Suprapubic skin (tissue), 4 donors: ENCODE measurements at regions not wholly inside any gene's neighbourhood (a gene's known extent, or its start where the extent isn't known, plus 50 kb on each side); places are given as distances from the start of the nearest gene placed in this dataset.

Experiments used
- DNase-seq, 2 donors: peaks; one replicate each; pipeline ENCODE4 v3.0.0-alpha.2; 2019; ENCODE audit warnings: low spot score in 2 of 2
- H3K27ac ChIP-seq: fragments of 200-600 bp; sonication (generic); one replicate; pipeline ENCODE4 v1.5.1; 2019
- H3K27me3 ChIP-seq: fragments of 200-600 bp; sonication (generic); one replicate; pipeline ENCODE4 v1.5.1; 2019
- H3K36me3 ChIP-seq: fragments of 200-600 bp; sonication (generic); one replicate; pipeline ENCODE4 v1.5.1; 2019
- H3K4me1 ChIP-seq: fragments of 200-600 bp; sonication (generic); one replicate; pipeline ENCODE4 v1.5.1; 2019
- H3K4me3 ChIP-seq: fragments of 200-600 bp; sonication (generic); one replicate; pipeline ENCODE4 v1.5.1; 2019; ENCODE audit warnings: mild to moderate bottlenecking
- H3K9me3 ChIP-seq: fragments of 200-600 bp; sonication (generic); one replicate; pipeline ENCODE4 v1.5.1; 2019
- CTCF ChIP-seq, 2 donors: fragments of 200-600 bp in 1 of 2; fragments of 450-650 bp in 1 of 2; sonication (generic) in 1 of 2; IDR thresholded peaks; one replicate each; pipeline ENCODE4 v1.5.1; 2016 to 2019; ENCODE audit warnings: antibody characterized with exemption in 2 of 2, mild to moderate bottlenecking in 1 of 2, moderate library complexity in 1 of 2
- EP300 ChIP-seq: sonication (generic); formaldehyde crosslinking; IDR thresholded peaks from one replicate; pipeline ENCODE4 v1.6.1; 2017; ENCODE audit warnings: antibody characterized with exemption
- POLR2A ChIP-seq, 2 donors: fragments of 450-650 bp; IDR thresholded peaks; one replicate each; pipeline ENCODE4 v1.6.1; 2017; ENCODE audit warnings: antibody characterized with exemption in 2 of 2, mild to moderate bottlenecking in 2 of 2, moderate library complexity in 2 of 2
- POLR2AphosphoS5 ChIP-seq, 3 donors: sonication (generic); formaldehyde crosslinking; IDR thresholded peaks; one replicate each; pipeline ENCODE4 v1.6.1; 2017; ENCODE audit warnings: antibody characterized with exemption in 3 of 3
- WGBS: methylation state at CpG from one replicate; pipeline ENCODE4 v1.1.5; 2018; 5-methylcytosine and 5-hydroxymethylcytosine counted together

- Histone ChIP-seq H3K27me3 (no peaks in the 10 kb centered on the region), H3K27ac (no peak overlapping the region), H3K9me3 (no peaks in the 10 kb centered on the region), H3K36me3 (no peaks in the 10 kb centered on the region), H3K4me1 (no peaks in the 10 kb centered on the region), H3K4me3 (no peak overlapping the region)
- WGBS = 49% methylated on average over 1 of the region's 1 CpG
- TF ChIP-seq CTCF (IDR thresholded peaks at IDR 0.05) (no peak), POLR2A (IDR thresholded peaks at IDR 0.05) (no peak), EP300 (no peak), POLR2AphosphoS5 (IDR thresholded peaks at IDR 0.05) (no peak)
- no peak for DNase-seq
Measured at GRCh38 chr18:27763936-27764335, 413.0 kb downstream of the CDH2 start.

GRCh38 chr18:27763341-27763740 is 413.6 kb downstream of the CDH2 start:
- no peaks in the 10 kb centered on the region for H3K27me3 ChIP-seq
- H3K4me1 ChIP-seq = no peaks in the 10 kb centered on the region
- H3K4me3 ChIP-seq = no peak overlapping the region
- no peaks in the 10 kb centered on the region for H3K36me3 ChIP-seq
- no peaks in the 10 kb centered on the region for H3K9me3 ChIP-seq
- DNase-seq = no peak
- no peak overlapping the region for H3K27ac ChIP-seq
- TF ChIP-seq POLR2AphosphoS5 (IDR thresholded peaks at IDR 0.05) (no peak), POLR2A (IDR thresholded peaks at IDR 0.05) (no peak), CTCF (IDR thresholded peaks at IDR 0.05) (no peak), EP300 (no peak)

GRCh38 chr18:27762054-27762453 is 414.9 kb downstream of the CDH2 start:
- no peaks in the 10 kb centered on the region for H3K27me3 ChIP-seq
- H3K4me1 ChIP-seq = no peaks in the 10 kb centered on the region
- TF ChIP-seq EP300 (no peak), POLR2AphosphoS5 (IDR thresholded peaks at IDR 0.05) (no peak), POLR2A (IDR thresholded peaks at IDR 0.05) (no peak), CTCF (IDR thresholded peaks at IDR 0.05) (no peak)
- no peaks in the 10 kb centered on the region for H3K36me3 ChIP-seq
- H3K27ac ChIP-seq = no peak overlapping the region
- WGBS = 52% methylated on average over 4 of the region's 4 CpGs
- H3K4me3 ChIP-seq = no peak overlapping the region
- no peak for DNase-seq
- H3K9me3 ChIP-seq = no peaks in the 10 kb centered on the region

GRCh38 chr18:27752944-27753343 is 424.0 kb downstream of the CDH2 start:
- no peak for TF ChIP-seq POLR2A (IDR thresholded peaks at IDR 0.05)
- TF ChIP-seq POLR2AphosphoS5 (IDR thresholded peaks at IDR 0.05) = no peak
- TF ChIP-seq CTCF (IDR thresholded peaks at IDR 0.05) = no peak
- TF ChIP-seq EP300 = no peak
- Histone ChIP-seq H3K27me3 (no peaks in the 10 kb centered on the region), H3K4me3 (no peak overlapping the region), H3K27ac (no peak overlapping the region), H3K4me1 (no peaks in the 10 kb centered on the region), H3K9me3 (no peaks in the 10 kb centered on the region), H3K36me3 (no peaks in the 10 kb centered on the region)
- no peak for DNase-seq
- 84% methylated on average over 4 of the region's 4 CpGs for WGBS

GRCh38 chr18:27750923-27751322 is 426.0 kb downstream of the CDH2 start:
- Histone ChIP-seq H3K9me3 (no peaks in the 10 kb centered on the region), H3K4me1 (no peaks in the 10 kb centered on the region), H3K4me3 (no peak overlapping the region), H3K27me3 (no peaks in the 10 kb centered on the region), H3K27ac (no peak overlapping the region), H3K36me3 (no peaks in the 10 kb centered on the region)
- no peak for DNase-seq
- no peak for TF ChIP-seq EP300
- TF ChIP-seq CTCF (IDR thresholded peaks at IDR 0.05) = no peak
- TF ChIP-seq POLR2A (IDR thresholded peaks at IDR 0.05) = no peak
- TF ChIP-seq POLR2AphosphoS5 (IDR thresholded peaks at IDR 0.05) = no peak
- 81% methylated on average over 5 of the region's 5 CpGs for WGBS
